DND-41 (cell line): ENCODE measurements at regions not wholly inside any gene's neighbourhood (a gene's known extent, or its start where the extent isn't known, plus 50 kb on each side); places are given as distances from the start of the nearest gene placed in this dataset.

Experiments used
- ATAC-seq: fragments of 200-7000 bp; cut with Tn5 transposase; 3 replicates; pipeline ENCODE4 v1.9.1; 2021; ENCODE audit warnings: low read depth; ENCODE audit not compliant: insufficient read depth
- DNase-seq: peaks from one replicate; pipeline ENCODE4 v3.0.0-alpha.2; 2020
- H2AFZ ChIP-seq: 2 replicates; pipeline ENCODE4 v1.6.0; 2012; ENCODE audit warnings: low read depth, low read length
- H3K27ac ChIP-seq: 2 replicates; pipeline ENCODE4 v1.5.1; 2012; ENCODE audit warnings: low read length, inconsistent platforms
- H3K27me3 ChIP-seq: fragments of 200-600 bp; sonication (generic); 2 replicates; pipeline ENCODE4 v1.6.0; 2012; ENCODE audit warnings: low read length, mild to moderate bottlenecking, inconsistent platforms; ENCODE audit not compliant: insufficient read depth, poor library complexity
- H3K36me3 ChIP-seq: 2 replicates; pipeline ENCODE4 v1.5.1; 2012; ENCODE audit warnings: low read length, inconsistent platforms; ENCODE audit not compliant: insufficient read depth
- H3K4me1 ChIP-seq: 2 replicates; pipeline ENCODE4 v1.5.1; 2012; ENCODE audit warnings: mild to moderate bottlenecking, low read length; ENCODE audit not compliant: insufficient read depth
- H3K4me2 ChIP-seq: 2 replicates; pipeline ENCODE4 v1.6.0; 2012; ENCODE audit warnings: mild to moderate bottlenecking, moderate library complexity, low read length, inconsistent platforms; ENCODE audit not compliant: insufficient read depth
- H3K4me3 ChIP-seq, 2 experiments: fragments of 200-600 bp in 1 of 2; shearing (Covaris generic) in 1 of 2; 2 replicates each; pipeline ENCODE4 v1.5.1; 2012 to 2016; ENCODE audit warnings: inconsistent platforms in 2 of 2, low read length in 2 of 2, mild to moderate bottlenecking in 2 of 2, low read depth in 1 of 2, moderate library complexity in 1 of 2
- H3K79me2 ChIP-seq: 2 replicates; pipeline ENCODE4 v1.6.0; 2012; ENCODE audit warnings: low read length, inconsistent platforms; ENCODE audit not compliant: insufficient read depth
- H3K9ac ChIP-seq: 2 replicates; pipeline ENCODE4 v1.6.0; 2012; ENCODE audit warnings: low read depth, mild to moderate bottlenecking, inconsistent platforms, low read length, moderate library complexity
- H3K9me3 ChIP-seq: 2 replicates; pipeline ENCODE4 v1.5.1; 2012; ENCODE audit warnings: low read length, moderate library complexity, mild to moderate bottlenecking, inconsistent platforms; ENCODE audit not compliant: insufficient read depth, severe bottlenecking
- H4K20me1 ChIP-seq: 2 replicates; pipeline ENCODE4 v1.6.0; 2012; ENCODE audit warnings: low read length; ENCODE audit not compliant: insufficient read depth
- EZH2 ChIP-seq: IDR thresholded peaks from 3 replicates; pipeline ENCODE4 v1.6.1; 2012; ENCODE audit warnings: borderline replicate concordance, low read depth, mild to moderate bottlenecking, moderate library complexity, low read length, inconsistent platforms; ENCODE audit not compliant: severe bottlenecking
- TF ChIP-seq, protein P1 (sequence below): IDR thresholded peaks from 2 replicates; pipeline ENCODE4 v1.5.1; 2012; ENCODE audit warnings: borderline replicate concordance, low read length, moderate library complexity, mild to moderate bottlenecking; ENCODE audit not compliant: poor library complexity, severe bottlenecking; ENCODE audit errors: extremely low read depth

DNA sequence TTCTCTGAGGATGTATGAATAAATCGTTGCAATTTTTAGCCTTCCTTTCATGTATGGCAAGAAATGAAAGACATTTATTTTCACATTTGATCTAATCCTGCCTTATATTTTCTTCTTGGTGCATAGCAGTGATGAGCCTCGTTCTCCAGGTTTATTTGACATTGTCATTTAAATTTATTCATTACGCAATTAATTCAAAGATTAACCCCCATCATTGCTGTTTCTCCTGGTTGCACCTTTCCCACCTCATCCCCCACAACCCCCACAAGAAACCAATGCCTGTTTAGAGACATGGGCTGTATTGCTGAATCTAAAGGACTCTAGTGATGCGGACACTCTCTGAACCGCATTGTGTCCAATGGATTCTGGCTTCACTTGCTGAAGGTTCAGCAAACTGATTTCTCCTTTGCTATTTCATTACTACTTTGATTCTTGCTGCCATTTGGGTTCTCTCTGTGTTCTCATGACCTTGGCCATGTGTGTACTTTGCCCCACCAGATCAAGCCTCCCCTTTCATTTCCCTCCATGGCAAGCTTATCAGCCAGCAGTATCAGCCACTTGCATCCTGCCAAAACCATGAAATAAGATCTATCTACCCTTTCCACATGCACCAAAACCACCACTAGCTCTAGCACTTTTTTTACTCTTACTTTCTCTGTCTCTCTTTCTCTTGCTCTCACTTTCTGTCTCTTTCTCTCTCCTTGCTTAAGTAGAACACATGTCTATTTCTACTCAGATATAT, 382.7 kb downstream of the GBE1 start:
- no peaks in the 10 kb centered on the region for H3K36me3 ChIP-seq
- DNase-seq: peak; percentile 48
- peaks cover 18% of the 10 kb centered on the region for H3K4me1 ChIP-seq
- H3K9ac ChIP-seq: no peak overlapping the region
- H3K27me3 ChIP-seq: no peaks in the 10 kb centered on the region
- H3K27ac ChIP-seq: no peak overlapping the region
- TF ChIP-seq EZH2: no peak
- TF ChIP-seq, protein P1, sequence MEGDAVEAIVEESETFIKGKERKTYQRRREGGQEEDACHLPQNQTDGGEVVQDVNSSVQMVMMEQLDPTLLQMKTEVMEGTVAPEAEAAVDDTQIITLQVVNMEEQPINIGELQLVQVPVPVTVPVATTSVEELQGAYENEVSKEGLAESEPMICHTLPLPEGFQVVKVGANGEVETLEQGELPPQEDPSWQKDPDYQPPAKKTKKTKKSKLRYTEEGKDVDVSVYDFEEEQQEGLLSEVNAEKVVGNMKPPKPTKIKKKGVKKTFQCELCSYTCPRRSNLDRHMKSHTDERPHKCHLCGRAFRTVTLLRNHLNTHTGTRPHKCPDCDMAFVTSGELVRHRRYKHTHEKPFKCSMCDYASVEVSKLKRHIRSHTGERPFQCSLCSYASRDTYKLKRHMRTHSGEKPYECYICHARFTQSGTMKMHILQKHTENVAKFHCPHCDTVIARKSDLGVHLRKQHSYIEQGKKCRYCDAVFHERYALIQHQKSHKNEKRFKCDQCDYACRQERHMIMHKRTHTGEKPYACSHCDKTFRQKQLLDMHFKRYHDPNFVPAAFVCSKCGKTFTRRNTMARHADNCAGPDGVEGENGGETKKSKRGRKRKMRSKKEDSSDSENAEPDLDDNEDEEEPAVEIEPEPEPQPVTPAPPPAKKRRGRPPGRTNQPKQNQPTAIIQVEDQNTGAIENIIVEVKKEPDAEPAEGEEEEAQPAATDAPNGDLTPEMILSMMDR: no peak
- H3K9me3 ChIP-seq: peaks cover 6% of the 10 kb centered on the region
- peak; percentile 92 for ATAC-seq
- no peak overlapping the region for H3K4me3 ChIP-seq
- no peak overlapping the region for H2AFZ ChIP-seq
- no peak overlapping the region for H3K4me2 ChIP-seq
- no peaks in the 10 kb centered on the region for H3K79me2 ChIP-seq
- no peaks in the 10 kb centered on the region for H4K20me1 ChIP-seq

DNA sequence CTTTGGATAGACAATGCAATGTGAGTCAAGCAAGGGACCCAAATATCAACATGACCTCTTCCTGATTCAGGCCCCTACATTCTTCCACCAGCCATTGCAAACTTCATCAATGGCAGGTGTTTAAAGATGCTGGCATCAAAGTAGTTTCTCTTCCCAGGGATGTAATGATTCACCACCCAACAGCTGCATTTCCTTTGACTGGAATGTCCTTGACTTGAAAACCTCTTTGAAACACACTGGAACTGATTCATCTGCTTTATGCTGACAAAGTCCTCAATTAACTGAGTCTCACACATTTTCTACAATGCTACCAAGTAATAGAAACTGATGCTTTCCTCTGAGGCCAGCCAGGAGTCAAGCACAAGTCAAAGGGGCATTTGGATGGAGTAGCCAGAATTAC, 385.5 kb downstream of the GBE1 start:
- ATAC-seq: no peak
- H3K27ac ChIP-seq: no peak overlapping the region
- no peak overlapping the region for H3K4me3 ChIP-seq
- H3K36me3 ChIP-seq: no peaks in the 10 kb centered on the region
- H3K9me3 ChIP-seq: peaks cover 3% of the 10 kb centered on the region
- no peaks in the 10 kb centered on the region for H4K20me1 ChIP-seq
- peaks cover 18% of the 10 kb centered on the region for H3K4me1 ChIP-seq
- no peak overlapping the region for H3K9ac ChIP-seq
- no peak for TF ChIP-seq EZH2
- TF ChIP-seq, protein P1: no peak
- no peak overlapping the region for H3K4me2 ChIP-seq
- H3K27me3 ChIP-seq: no peaks in the 10 kb centered on the region
- no peak overlapping the region for H2AFZ ChIP-seq
- no peaks in the 10 kb centered on the region for H3K79me2 ChIP-seq
- DNase-seq: no peak

DNA sequence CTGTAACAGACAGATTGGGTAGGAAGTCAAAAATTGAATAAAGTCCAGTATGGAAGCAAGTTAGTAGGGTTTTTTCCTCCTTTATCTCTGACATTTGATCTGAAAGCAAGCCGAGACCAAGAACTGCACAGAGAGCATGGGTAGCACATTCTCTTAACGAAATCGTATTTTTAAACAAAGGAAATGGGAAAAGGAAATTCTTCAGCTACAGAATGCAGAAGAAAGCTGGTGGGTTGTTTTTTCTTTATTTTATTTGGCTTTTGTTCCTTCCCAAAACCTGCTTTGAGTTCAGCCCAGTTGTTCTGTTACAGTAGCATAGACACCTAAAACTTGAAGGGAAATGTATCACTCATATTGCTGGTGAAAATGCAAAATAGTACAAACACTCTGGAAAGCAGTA, 397.0 kb downstream of the GBE1 start:
- no peak overlapping the region for H3K27ac ChIP-seq
- no peaks in the 10 kb centered on the region for H3K79me2 ChIP-seq
- H2AFZ ChIP-seq: no peak overlapping the region
- H3K36me3 ChIP-seq: no peaks in the 10 kb centered on the region
- no peaks in the 10 kb centered on the region for H4K20me1 ChIP-seq
- H3K4me1 ChIP-seq: no peaks in the 10 kb centered on the region
- no peak overlapping the region for H3K4me3 ChIP-seq
- no peaks in the 10 kb centered on the region for H3K9me3 ChIP-seq
- ATAC-seq (no peak), DNase-seq (no peak)
- no peak for TF ChIP-seq EZH2
- TF ChIP-seq, protein P1: no peak
- H3K27me3 ChIP-seq: no peaks in the 10 kb centered on the region
- no peak overlapping the region for H3K4me2 ChIP-seq
- H3K9ac ChIP-seq: no peak overlapping the region

DNA sequence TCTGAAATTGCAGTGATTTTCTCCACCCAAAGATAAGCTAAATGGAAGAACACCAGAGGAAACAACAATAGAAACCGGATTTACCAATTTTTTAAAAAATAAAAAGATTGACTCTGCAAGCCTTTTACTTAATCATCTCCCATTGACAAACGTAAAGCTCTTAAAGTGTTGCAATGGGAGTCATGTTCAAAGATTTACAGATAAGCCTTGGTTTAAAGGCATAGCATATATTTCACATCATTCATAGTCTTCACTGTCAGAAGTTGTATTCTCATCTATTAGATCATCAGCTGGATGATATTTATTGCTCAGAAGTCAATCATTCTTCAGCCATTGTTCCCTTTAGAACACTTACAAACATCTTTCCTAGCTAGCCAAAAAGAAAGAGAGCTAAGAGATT, 397.6 kb downstream of the GBE1 start:
- no peak for DNase-seq
- Histone ChIP-seq H3K27me3 (no peaks in the 10 kb centered on the region), H3K4me1 (no peaks in the 10 kb centered on the region), H3K4me3 (no peak overlapping the region), H3K9me3 (no peaks in the 10 kb centered on the region), H3K27ac (no peak overlapping the region), H3K4me2 (no peak overlapping the region), H3K9ac (no peak overlapping the region), H3K79me2 (no peaks in the 10 kb centered on the region), H4K20me1 (no peaks in the 10 kb centered on the region), H2AFZ (no peak overlapping the region), H3K36me3 (no peaks in the 10 kb centered on the region)
- no peak for ATAC-seq
- TF ChIP-seq EZH2: no peak
